Thyroid gland (tissue), 4 donors: ENCODE measurements at regions not wholly inside any gene's neighbourhood (a gene's known extent, or its start where the extent isn't known, plus 50 kb on each side); places are given as distances from the start of the nearest gene placed in this dataset.

Experiments used
- POLR2A ChIP-seq, 2 donors: fragments of 450-650 bp; IDR thresholded peaks; one replicate each; pipeline ENCODE4 v1.6.1; 2017; ENCODE audit warnings: antibody characterized with exemption in 2 of 2, mild to moderate bottlenecking in 2 of 2, moderate library complexity in 1 of 2
- TF ChIP-seq, protein P1 (sequence below), 6 experiments: fragments of 200-600 bp in 3 of 6; fragments of 450-650 bp in 3 of 6; sonication (generic) in 3 of 6; IDR thresholded peaks; one replicate each; pipeline ENCODE4 v1.5.1; 2016 to 2019; ENCODE audit warnings: antibody characterized with exemption in 6 of 6, mild to moderate bottlenecking in 2 of 6, inconsistent platforms in 1 of 6, moderate library complexity in 1 of 6

DNA sequence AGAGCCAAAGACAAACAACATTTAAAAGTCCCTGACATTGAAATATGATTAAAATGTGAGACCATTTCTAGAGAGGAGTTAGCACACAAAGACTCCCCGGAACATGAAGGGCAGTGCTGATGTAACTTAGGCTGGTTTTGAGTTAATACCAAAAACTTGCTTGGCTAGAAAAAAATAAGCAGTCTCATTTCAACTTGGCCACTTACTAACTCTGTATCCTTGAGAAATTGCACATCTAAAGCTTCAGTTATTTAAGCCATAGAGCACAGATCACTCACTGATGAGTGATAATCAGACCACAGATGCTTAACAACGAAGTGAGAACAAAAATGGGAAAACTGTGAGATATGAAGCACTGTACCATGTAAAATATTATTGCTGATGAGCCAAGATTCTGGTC lies 65.9 kb upstream of the MAOA start:
- TF ChIP-seq, protein P1, sequence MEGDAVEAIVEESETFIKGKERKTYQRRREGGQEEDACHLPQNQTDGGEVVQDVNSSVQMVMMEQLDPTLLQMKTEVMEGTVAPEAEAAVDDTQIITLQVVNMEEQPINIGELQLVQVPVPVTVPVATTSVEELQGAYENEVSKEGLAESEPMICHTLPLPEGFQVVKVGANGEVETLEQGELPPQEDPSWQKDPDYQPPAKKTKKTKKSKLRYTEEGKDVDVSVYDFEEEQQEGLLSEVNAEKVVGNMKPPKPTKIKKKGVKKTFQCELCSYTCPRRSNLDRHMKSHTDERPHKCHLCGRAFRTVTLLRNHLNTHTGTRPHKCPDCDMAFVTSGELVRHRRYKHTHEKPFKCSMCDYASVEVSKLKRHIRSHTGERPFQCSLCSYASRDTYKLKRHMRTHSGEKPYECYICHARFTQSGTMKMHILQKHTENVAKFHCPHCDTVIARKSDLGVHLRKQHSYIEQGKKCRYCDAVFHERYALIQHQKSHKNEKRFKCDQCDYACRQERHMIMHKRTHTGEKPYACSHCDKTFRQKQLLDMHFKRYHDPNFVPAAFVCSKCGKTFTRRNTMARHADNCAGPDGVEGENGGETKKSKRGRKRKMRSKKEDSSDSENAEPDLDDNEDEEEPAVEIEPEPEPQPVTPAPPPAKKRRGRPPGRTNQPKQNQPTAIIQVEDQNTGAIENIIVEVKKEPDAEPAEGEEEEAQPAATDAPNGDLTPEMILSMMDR (IDR thresholded peaks at IDR 0.05), result no peak
- TF ChIP-seq POLR2A (IDR thresholded peaks at IDR 0.05), result no peak
